Activated CD8-positive, alpha-beta T cell treated with anti-CD3 and anti-CD28 coated beads for 36 hours (primary cell): ENCODE measurements at regions not wholly inside any gene's neighbourhood (a gene's known extent, or its start where the extent isn't known, plus 50 kb on each side); places are given as distances from the start of the nearest gene placed in this dataset.

Experiments used
- ATAC-seq: fragments of 200-7000 bp; cut with Tn5 transposase; one replicate; pipeline ENCODE4 v1.10.0; 2021; ENCODE audit warnings: mild to moderate bottlenecking, moderate library complexity
- CTCF ChIA-PET: fragments of 350-600 bp; sonication (Branson Sonifier 250); formaldehyde crosslinking; loops from one replicate; lab custom pipeline; 2021; ENCODE audit warnings: antibody characterized with exemption; lab: Charles Lee
- POLR2A ChIA-PET: fragments of 350-600 bp; sonication (Branson Sonifier 250); formaldehyde crosslinking; loops from one replicate; lab custom pipeline; 2021; ENCODE audit warnings: antibody characterized with exemption; lab: Charles Lee
- DNase-seq: peaks from one replicate; pipeline ENCODE4 v3.0.0-alpha.2; 2020
- H3K27ac Mint-ChIP-seq: one replicate; pipeline ENCODE4 v1.8.0; 2021; ENCODE audit warnings: mild to moderate bottlenecking, mixed read lengths
- H3K27me3 Mint-ChIP-seq: one replicate; pipeline ENCODE4 v1.8.0; 2021; ENCODE audit warnings: mixed read lengths
- H3K36me3 Mint-ChIP-seq: one replicate; pipeline ENCODE4 v1.8.0; 2021; ENCODE audit warnings: low read depth, mixed read lengths
- H3K4me1 Mint-ChIP-seq: one replicate; pipeline ENCODE4 v1.8.0; 2021; ENCODE audit warnings: low read depth, mixed read lengths
- H3K4me3 Mint-ChIP-seq: one replicate; pipeline ENCODE4 v1.8.0; 2021; ENCODE audit warnings: mild to moderate bottlenecking, moderate library complexity, mixed read lengths
- H3K9me3 Mint-ChIP-seq: one replicate; pipeline ENCODE4 v1.8.0; 2021; ENCODE audit warnings: mixed read lengths
- intact Hi-C: fragments of 100-400 bp; cut with micrococcal nuclease; formaldehyde crosslinking; loops from one replicate; pipeline ENCODE4 v1.10.0; 2022
- TF ChIP-seq, protein P1 (sequence below): fragments of 200-600 bp; IDR thresholded peaks from one replicate; pipeline ENCODE4 v1.8.0; 2022; ENCODE audit warnings: antibody characterized with exemption, mild to moderate bottlenecking

DNA sequence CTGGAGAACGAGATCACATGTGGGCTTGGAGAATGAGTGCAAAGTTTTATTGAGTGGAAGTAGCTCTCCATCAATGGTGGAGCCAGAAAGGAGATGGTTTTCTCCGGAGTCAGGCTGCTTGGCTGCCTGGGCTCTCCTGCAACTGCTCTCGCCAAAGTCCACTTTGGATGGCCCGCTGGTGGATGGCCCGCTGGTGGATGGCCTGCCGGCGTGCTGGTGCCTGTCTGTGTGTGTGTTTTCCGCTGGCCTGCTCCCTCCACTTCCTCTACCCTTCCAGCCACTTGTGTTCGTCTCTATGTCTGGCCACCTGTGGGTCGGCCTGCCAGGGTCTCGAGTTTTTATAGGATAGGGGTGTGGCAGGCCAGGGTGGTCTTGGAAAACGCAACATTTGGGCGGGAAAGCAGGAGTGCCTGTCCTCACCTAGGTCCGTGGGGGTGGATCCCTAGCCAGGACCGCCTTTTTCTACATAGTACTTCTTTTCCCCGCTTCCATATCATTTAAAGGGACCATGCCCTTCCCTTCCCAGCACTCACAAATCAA, 1292.1 kb upstream of the PIK3C3 start:
- no peaks in the 10 kb centered on the region for H3K4me1 Mint-ChIP-seq
- no peaks in the 10 kb centered on the region for H3K27me3 Mint-ChIP-seq
- no peak overlapping the region for H3K27ac Mint-ChIP-seq
- no peaks in the 10 kb centered on the region for H3K36me3 Mint-ChIP-seq
- TF ChIP-seq, protein P1, sequence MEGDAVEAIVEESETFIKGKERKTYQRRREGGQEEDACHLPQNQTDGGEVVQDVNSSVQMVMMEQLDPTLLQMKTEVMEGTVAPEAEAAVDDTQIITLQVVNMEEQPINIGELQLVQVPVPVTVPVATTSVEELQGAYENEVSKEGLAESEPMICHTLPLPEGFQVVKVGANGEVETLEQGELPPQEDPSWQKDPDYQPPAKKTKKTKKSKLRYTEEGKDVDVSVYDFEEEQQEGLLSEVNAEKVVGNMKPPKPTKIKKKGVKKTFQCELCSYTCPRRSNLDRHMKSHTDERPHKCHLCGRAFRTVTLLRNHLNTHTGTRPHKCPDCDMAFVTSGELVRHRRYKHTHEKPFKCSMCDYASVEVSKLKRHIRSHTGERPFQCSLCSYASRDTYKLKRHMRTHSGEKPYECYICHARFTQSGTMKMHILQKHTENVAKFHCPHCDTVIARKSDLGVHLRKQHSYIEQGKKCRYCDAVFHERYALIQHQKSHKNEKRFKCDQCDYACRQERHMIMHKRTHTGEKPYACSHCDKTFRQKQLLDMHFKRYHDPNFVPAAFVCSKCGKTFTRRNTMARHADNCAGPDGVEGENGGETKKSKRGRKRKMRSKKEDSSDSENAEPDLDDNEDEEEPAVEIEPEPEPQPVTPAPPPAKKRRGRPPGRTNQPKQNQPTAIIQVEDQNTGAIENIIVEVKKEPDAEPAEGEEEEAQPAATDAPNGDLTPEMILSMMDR = no peak
- CTCF ChIA-PET = no interaction called here
- POLR2A ChIA-PET = no interaction called here
- H3K9me3 Mint-ChIP-seq = peaks cover 2% of the 10 kb centered on the region
- no peak overlapping the region for H3K4me3 Mint-ChIP-seq
- no peak for ATAC-seq
- no peak for DNase-seq
- intact Hi-C loops = no loop called here

DNA sequence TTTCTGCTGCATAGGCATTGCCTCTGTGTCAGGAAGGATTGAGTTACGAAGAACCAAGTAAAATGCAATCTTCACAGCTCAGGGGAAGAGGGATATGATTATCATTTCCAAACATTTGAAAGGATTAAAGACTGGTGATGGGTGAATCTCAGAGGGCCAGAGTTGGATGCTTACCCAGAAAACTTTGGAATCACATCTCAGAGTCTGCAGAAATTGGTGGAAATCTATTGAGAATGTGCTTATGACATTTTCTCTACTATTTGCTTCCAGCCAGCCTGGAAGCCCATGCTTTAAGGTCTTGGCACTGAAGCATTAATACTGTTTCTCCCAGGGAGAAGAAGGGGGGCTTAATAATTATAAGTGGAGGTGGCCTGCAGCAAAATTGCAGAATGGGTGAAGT, 1301.4 kb upstream of the PIK3C3 start:
- Mint-ChIP-seq H3K9me3 (peaks cover 13% of the 10 kb centered on the region), H3K27ac (no peak overlapping the region), H3K36me3 (no peaks in the 10 kb centered on the region), H3K27me3 (no peaks in the 10 kb centered on the region), H3K4me1 (no peaks in the 10 kb centered on the region), H3K4me3 (no peak overlapping the region)
- ATAC-seq = no peak
- no peak for DNase-seq
- ChIA-PET CTCF (no interaction called here), POLR2A (no interaction called here)
- intact Hi-C loops = no loop called here
- TF ChIP-seq, protein P1 = no peak

DNA sequence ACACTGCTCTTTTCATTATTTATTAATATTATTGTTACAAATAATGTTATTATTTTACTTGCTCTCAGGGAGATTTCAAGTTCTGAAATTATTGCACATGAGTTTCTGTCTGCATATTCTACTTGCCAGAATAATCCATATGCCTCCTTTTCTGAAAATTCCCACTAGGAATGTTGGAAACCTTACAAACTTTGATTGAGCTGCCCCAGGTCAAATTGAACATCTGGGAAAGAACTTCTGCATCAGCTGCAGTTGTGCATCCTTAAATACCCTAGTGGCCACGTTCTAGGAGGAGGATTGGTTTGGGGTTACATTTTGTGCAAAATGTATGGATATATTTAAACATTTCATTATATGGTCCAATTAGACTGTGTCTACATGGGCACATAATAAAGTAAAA, 1302.7 kb upstream of the PIK3C3 start:
- Mint-ChIP-seq H3K4me3 (no peak overlapping the region), H3K4me1 (no peaks in the 10 kb centered on the region), H3K9me3 (peaks cover 10% of the 10 kb centered on the region), H3K27me3 (no peaks in the 10 kb centered on the region), H3K27ac (no peak overlapping the region), H3K36me3 (no peaks in the 10 kb centered on the region)
- CTCF ChIA-PET = no interaction called here
- POLR2A ChIA-PET = interaction anchor here (0.7 kb wide), 1 partner anchor 1620 kb away, joined by 3 read pairs; no protein-coding TSS in a partner anchor
- TF ChIP-seq, protein P1 = no peak
- ATAC-seq (no peak), DNase-seq (no peak)
- intact Hi-C loops = no loop called here

DNA sequence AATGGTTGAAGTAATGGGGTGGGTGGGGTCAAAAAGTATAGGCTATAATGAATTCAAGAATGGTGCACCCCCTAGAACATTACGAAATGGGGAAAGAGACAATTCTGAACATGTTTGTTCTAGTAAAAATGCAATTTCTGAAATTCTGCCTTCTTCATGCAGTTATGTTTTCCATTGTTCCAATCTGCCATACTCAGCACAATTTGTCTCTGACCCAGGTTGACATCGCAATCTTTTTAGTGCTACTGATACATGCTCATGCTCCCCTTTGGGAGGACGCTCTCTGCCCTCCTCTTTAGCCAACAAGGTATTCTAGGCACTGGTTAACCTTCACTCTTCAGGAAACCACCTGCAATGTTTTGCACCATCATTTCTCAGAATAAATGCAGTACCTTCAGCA, 1303.9 kb upstream of the PIK3C3 start:
- peaks cover 9% of the 10 kb centered on the region for H3K9me3 Mint-ChIP-seq
- no peak overlapping the region for H3K4me3 Mint-ChIP-seq
- POLR2A ChIA-PET = no interaction called here
- TF ChIP-seq, protein P1 = no peak
- H3K36me3 Mint-ChIP-seq = no peaks in the 10 kb centered on the region
- no peak overlapping the region for H3K27ac Mint-ChIP-seq
- DNase-seq (no peak), ATAC-seq (no peak)
- CTCF ChIA-PET = no interaction called here
- H3K27me3 Mint-ChIP-seq = no peaks in the 10 kb centered on the region
- intact Hi-C loops = no loop called here
- H3K4me1 Mint-ChIP-seq = no peaks in the 10 kb centered on the region

DNA sequence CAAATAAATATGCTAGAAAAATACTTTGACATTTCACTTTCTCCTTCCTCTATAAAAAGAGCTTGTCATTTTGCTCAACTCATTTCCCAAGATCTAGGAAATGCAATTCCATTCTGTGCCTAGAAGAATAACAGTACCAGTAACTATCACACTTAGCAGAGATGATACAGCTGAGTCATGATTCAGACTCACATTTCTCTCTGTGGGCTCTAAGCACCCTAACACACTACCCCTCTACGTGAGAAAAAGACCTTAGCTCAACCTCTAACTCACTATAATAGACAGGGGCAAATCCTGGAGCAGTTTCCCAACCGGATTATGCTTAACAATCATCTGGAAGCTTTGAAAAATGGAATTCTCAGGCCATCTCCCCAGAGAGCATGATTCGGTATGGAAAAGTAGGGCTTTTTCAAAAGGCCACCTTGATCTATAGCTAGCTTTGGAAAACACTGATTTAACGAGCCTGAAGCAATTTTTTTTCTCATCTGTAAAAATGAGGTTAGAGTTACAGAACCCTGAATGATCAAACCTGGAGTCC, 1312.3 kb upstream of the PIK3C3 start:
- ChIA-PET POLR2A (interaction anchor here (1.1 kb wide), 1 partner anchor 172 kb away, joined by 3 read pairs; no protein-coding TSS in a partner anchor), CTCF (no interaction called here)
- DNase-seq = no peak
- no peak for ATAC-seq
- Mint-ChIP-seq H3K4me1 (no peaks in the 10 kb centered on the region), H3K27ac (no peak overlapping the region), H3K4me3 (no peak overlapping the region), H3K9me3 (peaks cover 7% of the 10 kb centered on the region), H3K36me3 (no peaks in the 10 kb centered on the region), H3K27me3 (no peaks in the 10 kb centered on the region)
- intact Hi-C loops = no loop called here
- TF ChIP-seq, protein P1 = no peak
